ENCODE measurements at regions not wholly inside any gene's neighbourhood (a gene's known extent, or its start where the extent isn't known, plus 50 kb on each side); places are given as distances from the start of the nearest gene placed in this dataset.

DNA sequence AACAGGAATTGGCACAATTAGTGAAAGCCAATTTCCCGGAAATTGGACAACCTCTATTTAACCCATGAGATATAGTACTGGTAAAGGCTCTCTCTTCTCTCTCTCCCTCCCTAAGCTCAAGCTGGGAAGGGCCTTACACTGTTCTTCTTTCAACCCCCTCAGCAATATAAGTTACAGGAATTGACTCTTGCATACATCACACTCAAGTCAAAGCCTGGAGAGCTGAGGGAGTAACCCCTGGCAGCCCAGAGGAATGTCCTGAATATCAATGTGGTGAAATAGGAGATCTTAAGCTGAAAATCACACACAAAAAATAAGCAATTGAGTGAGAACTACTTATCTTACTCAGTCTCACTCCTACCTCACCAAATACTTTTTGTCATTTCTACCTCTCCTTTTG is 186.9 kb upstream of the SPOCK3 start:
- in situ Hi-C loops (cut with MboI): no loop called here
- no peak overlapping the region for H3K9ac ChIP-seq (ENCODE audit: control insufficient read depth, insufficient read depth, low read length)
- RAD21 ChIA-PET (ENCODE audit: unreplicated experiment): no interaction called here

DNA sequence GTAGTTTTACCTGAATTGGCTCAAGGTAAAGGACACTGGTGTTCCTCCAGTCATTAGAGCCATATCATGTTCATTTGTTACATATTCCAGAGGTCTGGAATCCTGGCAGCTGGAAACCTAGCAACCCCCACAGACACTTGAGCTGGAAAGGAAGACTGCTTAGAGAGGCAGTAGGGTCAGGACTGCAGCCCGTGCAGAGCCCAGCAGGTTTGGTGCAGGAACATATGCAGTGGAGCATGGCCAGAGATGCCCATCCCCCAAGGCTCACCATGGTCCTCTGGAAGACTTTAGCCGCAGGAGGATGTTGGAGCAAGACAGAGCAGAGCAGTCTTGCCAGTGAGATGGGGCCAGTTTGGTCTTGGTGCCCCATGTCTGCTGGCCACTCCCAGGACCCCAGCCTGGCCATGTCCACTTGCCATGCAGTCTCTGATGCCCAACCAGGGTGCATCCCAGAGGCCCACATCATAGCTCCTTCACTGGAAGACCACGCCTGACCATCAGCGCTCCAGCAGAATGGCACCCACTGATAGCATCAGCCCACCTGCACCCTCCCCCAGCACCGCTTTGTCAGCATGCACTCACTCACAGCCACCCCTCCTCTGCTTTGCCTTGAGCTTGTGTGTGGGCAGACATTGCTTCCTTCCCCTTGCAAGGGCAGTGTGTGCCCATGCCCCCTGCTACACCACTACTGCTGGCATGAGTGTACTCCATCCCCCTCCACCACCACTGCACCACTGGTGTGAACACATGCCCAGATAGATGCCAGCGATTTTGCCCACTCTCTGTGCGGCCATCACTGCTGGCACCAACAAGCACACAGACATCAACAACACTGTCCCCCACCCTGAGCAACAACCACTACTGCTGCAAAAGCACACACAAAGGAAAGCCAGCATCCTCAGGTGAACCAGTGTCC is 190.3 kb upstream of the SPOCK3 start:
- POLR2A ChIA-PET: interaction anchor here (0.6 kb wide), 1 partner anchor 661 kb away, joined by 3 read pairs; no protein-coding TSS in a partner anchor
- no peak overlapping the region for H3K9ac ChIP-seq (ENCODE audit: control insufficient read depth, insufficient read depth, low read length)
- 24% methylated on average over 7 of the region's 7 CpGs for WGBS (ENCODE audit: insufficient coverage, insufficient replicate concordance, low lambda C conversion rate, missing lambda C conversion rate)
- H3K27me3 ChIP-seq (replicated peaks in 1 of 2; ENCODE audit: control insufficient read depth in 2 of 2, insufficient read depth in 2 of 2, low read length in 1 of 2): no peaks in the 10 kb centered on the region
- in situ Hi-C loops (cut with MboI) (no loop called here), intact Hi-C loops (cut with micrococcal nuclease; ENCODE audit: unreplicated experiment) (no loop called here)
- no peak overlapping the region for H3K4me3 ChIP-seq
- no peaks in the 10 kb centered on the region for H4K20me1 ChIP-seq (ENCODE audit: control insufficient read depth, insufficient read depth)
- no peak overlapping the region for H3K27ac ChIP-seq (ENCODE audit: control insufficient read depth, insufficient read depth)
- SMC1A ChIA-PET (ENCODE audit: uncharacterized antibody, unreplicated experiment): no interaction called here
- H3K36me3 ChIP-seq (ENCODE audit: control insufficient read depth in 2 of 2, insufficient read depth in 2 of 2, low read length in 1 of 2): no peaks in the 10 kb centered on the region
- CTCF ChIA-PET: no interaction called here
- no peaks in the 10 kb centered on the region for H3K4me1 ChIP-seq (ENCODE audit: control insufficient read depth, insufficient read depth, low read length)
- RAD21 ChIA-PET (ENCODE audit: unreplicated experiment): no interaction called here
- no peak overlapping the region for H2AFZ ChIP-seq (ENCODE audit: control insufficient read depth, low read depth, low read length)
- DNase-seq (ENCODE audit: low read depth, low spot score): no peak
- no peak overlapping the region for H3K4me2 ChIP-seq (ENCODE audit: control insufficient read depth, insufficient read depth)
- no peaks in the 10 kb centered on the region for H3K79me2 ChIP-seq (ENCODE audit: control insufficient read depth, insufficient read depth, low read length)
- H3K9me3 ChIP-seq (replicated peaks; ENCODE audit: control insufficient read depth, insufficient read depth, low read length): no peaks in the 10 kb centered on the region
- no peak for ATAC-seq
- no TSS peak for BruUV-seq (replicated peaks)
- FAIRE-seq: no peak
- TF ChIP-seq TAF1 (IDR thresholded peaks at IDR 0.05; ENCODE audit: borderline replicate concordance, low read depth, low read length) (no peak), RFX5 (IDR thresholded peaks at IDR 0.05; ENCODE audit: low read depth, low read length) (no peak), PRDM15 (CRISPR knock-in tag; IDR thresholded peaks at IDR 0.05) (no peak), BRCA1 (IDR thresholded peaks at IDR 0.05; ENCODE audit: low read depth, low read length) (no peak), MYC (IDR thresholded peaks at IDR 0.05; ENCODE audit: insufficient read depth, insufficient read length, insufficient replicate concordance, low read length, severe bottlenecking) (no peak), MEF2B (IDR thresholded peaks at IDR 0.05; ENCODE audit: partially characterized antibody, poor library complexity, severe bottlenecking) (no peak)

More for the DNA sequence above, 186.9 kb upstream of the SPOCK3 start:
- intact Hi-C loops (cut with micrococcal nuclease; ENCODE audit: unreplicated experiment): no loop called here
- POLR2A ChIA-PET: no interaction called here
- SMC1A ChIA-PET (ENCODE audit: uncharacterized antibody, unreplicated experiment): no interaction called here
- BruUV-seq (replicated peaks): no TSS peak
- FAIRE-seq (no peak), DNase-seq (ENCODE audit: low read depth, low spot score) (no peak), ATAC-seq (no peak)
- Histone ChIP-seq H3K27ac (ENCODE audit: control insufficient read depth, insufficient read depth) (no peak overlapping the region), H3K27me3 (replicated peaks in 1 of 2; ENCODE audit: control insufficient read depth in 2 of 2, insufficient read depth in 2 of 2, low read length in 1 of 2) (no peaks in the 10 kb centered on the region), H3K4me1 (ENCODE audit: control insufficient read depth, insufficient read depth, low read length) (no peaks in the 10 kb centered on the region), H3K4me3 (no peak overlapping the region), H2AFZ (ENCODE audit: control insufficient read depth, low read depth, low read length) (no peak overlapping the region), H4K20me1 (ENCODE audit: control insufficient read depth, insufficient read depth) (no peaks in the 10 kb centered on the region), H3K4me2 (ENCODE audit: control insufficient read depth, insufficient read depth) (no peak overlapping the region), H3K79me2 (ENCODE audit: control insufficient read depth, insufficient read depth, low read length) (no peaks in the 10 kb centered on the region), H3K36me3 (ENCODE audit: control insufficient read depth in 2 of 2, insufficient read depth in 2 of 2, low read length in 1 of 2) (no peaks in the 10 kb centered on the region), H3K9me3 (replicated peaks; ENCODE audit: control insufficient read depth, insufficient read depth, low read length) (no peaks in the 10 kb centered on the region)
- CTCF ChIA-PET: no interaction called here
- TF ChIP-seq, protein P1, sequence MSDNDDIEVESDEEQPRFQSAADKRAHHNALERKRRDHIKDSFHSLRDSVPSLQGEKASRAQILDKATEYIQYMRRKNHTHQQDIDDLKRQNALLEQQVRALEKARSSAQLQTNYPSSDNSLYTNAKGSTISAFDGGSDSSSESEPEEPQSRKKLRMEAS (IDR thresholded peaks at IDR 0.05; ENCODE audit: low read depth, low read length): no peak
- no peak for TF ChIP-seq PKNOX1 (IDR thresholded peaks at IDR 0.05)
- 0% methylated on average over 1 of the region's 1 CpG for WGBS (ENCODE audit: insufficient coverage, insufficient replicate concordance, low lambda C conversion rate, missing lambda C conversion rate)

Measured in GM12878 (cell line).